Omental fat pad (tissue), 3 donors: ENCODE measurements at regions not wholly inside any gene's neighbourhood (a gene's known extent, or its start where the extent isn't known, plus 50 kb on each side); places are given as distances from the start of the nearest gene placed in this dataset.

Source experiments
- ATAC-seq: fragments of 150-250 bp; one replicate; pipeline ENCODE4 v1.9.1; 2016; ENCODE audit warnings: mild to moderate bottlenecking, moderate library complexity; ENCODE audit not compliant: low FRiP score
- DNase-seq: peaks from one replicate; pipeline ENCODE4 v3.0.0-alpha.2; 2019; ENCODE audit warnings: low spot score
- TF ChIP-seq, protein P1 (sequence below), 3 donors: fragments of 450-650 bp; IDR thresholded peaks; one replicate each; pipeline ENCODE4 v1.5.1; 2016 to 2017; ENCODE audit warnings: antibody characterized with exemption in 3 of 3, mild to moderate bottlenecking in 3 of 3, moderate library complexity in 2 of 3

DNA sequence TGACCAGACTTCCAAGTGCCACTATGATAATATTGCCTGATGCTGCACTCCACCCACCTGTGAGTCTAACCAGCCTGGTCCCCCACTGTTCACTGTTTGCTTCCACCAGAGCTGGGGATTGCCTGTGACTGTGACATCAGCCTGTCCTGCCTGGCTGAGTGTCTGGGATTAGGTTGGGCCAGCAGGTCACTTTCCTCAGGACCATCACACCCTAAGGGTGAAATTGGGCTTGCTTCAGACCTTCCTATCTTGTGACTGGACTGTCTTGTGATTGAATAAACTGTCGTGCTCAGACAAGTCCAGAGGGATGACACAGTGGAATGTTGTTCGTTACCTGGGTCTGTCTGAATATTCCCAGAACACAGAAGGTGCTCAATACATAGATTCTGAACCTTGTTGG lies 87.4 kb upstream of the HK2 start:
- TF ChIP-seq, protein P1, sequence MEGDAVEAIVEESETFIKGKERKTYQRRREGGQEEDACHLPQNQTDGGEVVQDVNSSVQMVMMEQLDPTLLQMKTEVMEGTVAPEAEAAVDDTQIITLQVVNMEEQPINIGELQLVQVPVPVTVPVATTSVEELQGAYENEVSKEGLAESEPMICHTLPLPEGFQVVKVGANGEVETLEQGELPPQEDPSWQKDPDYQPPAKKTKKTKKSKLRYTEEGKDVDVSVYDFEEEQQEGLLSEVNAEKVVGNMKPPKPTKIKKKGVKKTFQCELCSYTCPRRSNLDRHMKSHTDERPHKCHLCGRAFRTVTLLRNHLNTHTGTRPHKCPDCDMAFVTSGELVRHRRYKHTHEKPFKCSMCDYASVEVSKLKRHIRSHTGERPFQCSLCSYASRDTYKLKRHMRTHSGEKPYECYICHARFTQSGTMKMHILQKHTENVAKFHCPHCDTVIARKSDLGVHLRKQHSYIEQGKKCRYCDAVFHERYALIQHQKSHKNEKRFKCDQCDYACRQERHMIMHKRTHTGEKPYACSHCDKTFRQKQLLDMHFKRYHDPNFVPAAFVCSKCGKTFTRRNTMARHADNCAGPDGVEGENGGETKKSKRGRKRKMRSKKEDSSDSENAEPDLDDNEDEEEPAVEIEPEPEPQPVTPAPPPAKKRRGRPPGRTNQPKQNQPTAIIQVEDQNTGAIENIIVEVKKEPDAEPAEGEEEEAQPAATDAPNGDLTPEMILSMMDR (IDR thresholded peaks at IDR 0.05) = no peak
- ATAC-seq (no peak), DNase-seq (no peak)

DNA sequence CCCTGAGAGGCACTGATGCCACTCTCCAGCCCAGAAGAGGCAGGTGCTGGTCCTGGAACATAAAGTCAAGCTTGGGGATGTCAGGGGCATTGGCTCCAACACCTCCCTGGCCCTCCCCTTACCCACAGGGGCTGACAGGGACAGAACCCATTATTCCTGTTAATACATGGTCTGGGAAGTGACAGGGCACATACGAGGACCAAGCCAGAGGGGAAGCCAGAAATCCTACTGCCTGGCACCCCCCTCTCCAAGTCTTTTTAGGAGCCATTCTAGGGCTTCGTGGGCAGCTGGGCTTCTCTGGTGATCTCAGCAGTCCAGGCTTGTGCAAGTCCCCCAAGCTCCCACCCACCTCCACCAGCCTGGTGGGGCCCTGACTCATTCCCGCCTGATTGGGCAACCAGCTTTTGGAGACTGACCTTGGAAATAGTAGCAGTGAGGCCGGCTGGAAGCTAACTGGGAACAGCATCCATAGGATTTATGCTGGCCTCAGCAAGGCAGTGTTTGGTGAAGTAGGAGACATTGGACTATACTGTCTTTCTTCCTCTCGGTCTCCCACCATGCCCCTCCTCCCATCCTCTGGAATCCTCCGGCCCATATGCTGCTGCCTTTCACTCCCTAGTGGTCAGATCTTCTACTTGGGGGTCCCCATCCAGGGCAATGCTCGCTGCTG lies 86.4 kb upstream of the HK2 start:
- TF ChIP-seq, protein P1 (IDR thresholded peaks at IDR 0.05) = no peak
- ATAC-seq = peak; percentile 84
- no peak for DNase-seq

DNA sequence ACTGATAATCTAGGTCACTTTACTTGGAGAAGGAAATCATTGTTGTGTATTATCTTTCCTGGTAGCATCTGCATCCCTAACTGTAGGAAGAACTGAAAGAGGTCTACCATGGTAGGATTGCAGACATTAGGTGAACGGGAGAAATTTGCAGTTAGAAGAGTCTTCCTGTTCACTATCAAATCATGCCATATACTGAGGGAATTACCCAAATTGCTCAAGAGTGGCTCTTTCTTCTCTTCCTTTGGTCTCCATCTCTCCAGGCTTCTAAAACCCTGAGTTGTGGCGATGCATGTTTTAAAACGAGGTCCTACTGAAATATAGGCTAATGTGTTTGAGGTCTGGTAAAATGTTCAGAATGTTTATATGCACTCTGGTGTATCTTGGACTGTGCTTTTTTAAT lies 85.3 kb upstream of the HK2 start:
- TF ChIP-seq, protein P1 (IDR thresholded peaks at IDR 0.05) = no peak
- no peak for ATAC-seq
- DNase-seq = no peak

DNA sequence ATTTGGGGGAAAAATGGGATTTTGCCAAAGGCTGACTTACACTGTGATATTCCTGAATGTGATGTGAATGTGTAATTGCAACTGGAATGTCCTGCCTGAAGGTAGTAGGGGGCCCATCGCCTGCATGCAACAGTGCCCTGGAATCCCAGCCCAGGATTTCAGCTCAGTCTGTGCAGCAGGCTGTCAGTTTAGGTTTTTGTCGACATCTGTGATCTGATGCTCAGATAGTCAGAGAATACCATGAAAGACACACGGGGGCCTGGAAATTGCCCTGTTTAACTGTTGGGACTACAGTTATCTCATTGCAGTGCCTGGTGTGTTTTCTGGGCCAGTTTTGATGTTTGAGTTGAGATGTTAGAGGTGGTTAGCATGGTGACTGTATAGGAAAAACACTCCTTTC lies 84.5 kb upstream of the HK2 start:
- no peak for DNase-seq
- TF ChIP-seq, protein P1 (IDR thresholded peaks at IDR 0.05) = no peak
- ATAC-seq = no peak

DNA sequence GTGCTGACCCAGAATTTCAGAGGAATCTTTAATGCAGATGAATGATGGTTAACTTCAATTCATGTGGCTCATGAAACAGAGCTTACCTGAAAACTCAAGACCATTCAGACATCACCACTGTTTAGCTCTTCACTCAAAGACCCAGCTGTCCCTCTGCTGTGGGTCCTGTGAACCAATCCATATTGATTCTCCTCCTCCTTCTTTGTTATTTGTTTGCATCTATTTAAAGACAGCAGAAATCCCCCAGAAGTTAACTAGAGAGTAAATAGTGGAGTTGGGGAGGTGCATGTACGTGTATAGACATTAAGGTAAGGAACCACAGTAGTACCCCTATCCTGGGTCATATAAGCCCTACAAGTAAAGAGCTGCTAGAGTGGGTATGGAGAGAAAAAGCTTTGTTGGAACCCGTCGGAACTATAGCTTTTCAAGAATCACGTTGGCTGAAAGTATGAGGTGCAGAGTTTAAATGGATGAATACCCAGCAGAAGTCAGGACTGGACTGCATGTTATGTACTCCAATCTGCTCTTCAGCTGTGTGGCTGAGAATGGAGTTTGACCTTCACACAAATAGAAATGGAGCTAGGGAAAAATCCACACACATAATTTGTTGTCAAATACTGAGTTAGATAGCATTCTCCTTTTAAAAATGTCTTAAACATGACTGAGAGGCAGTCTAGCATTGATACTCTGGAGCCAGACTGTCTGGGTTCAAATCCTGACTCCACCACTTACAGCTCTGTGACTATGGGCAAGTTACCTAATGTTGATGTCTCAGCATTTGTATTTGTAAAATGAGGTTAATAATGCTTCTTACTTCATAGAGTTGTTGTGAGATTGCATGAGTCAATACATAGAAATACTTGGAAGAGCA lies 81.7 kb upstream of the HK2 start:
- TF ChIP-seq, protein P1 (IDR thresholded peaks at IDR 0.05) = no peak
- no peak for ATAC-seq
- DNase-seq = no peak

DNA sequence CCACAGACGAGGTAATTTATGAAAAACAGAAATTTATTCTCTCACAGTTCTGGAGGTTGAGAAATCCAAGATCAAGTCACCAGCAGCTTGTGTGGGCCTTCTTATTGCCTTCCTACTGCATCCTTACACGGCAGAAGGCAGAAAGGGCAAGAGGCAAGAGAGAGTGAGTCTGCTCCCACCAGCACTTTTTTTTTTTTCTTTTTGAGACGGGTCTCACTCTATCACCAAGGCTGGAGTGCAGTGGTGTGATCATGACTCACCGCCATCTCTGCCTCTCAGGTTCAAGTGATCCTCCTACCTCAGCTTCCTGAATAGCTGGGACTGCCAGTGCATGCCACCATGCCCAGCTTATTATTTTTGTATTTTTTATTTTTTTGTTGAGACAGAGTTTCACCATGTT lies 78.5 kb upstream of the HK2 start:
- TF ChIP-seq, protein P1 (IDR thresholded peaks at IDR 0.05) = no peak
- ATAC-seq (no peak), DNase-seq (no peak)
